ENCODE measurements at regions not wholly inside any gene's neighbourhood (a gene's known extent, or its start where the extent isn't known, plus 50 kb on each side); places are given as distances from the start of the nearest gene placed in this dataset.
"Not testable (repeated sequence)": the region's sequence is repeated elsewhere in the genome, so short reads cannot be mapped to it uniquely, and the experiment has no call there.

DNA sequence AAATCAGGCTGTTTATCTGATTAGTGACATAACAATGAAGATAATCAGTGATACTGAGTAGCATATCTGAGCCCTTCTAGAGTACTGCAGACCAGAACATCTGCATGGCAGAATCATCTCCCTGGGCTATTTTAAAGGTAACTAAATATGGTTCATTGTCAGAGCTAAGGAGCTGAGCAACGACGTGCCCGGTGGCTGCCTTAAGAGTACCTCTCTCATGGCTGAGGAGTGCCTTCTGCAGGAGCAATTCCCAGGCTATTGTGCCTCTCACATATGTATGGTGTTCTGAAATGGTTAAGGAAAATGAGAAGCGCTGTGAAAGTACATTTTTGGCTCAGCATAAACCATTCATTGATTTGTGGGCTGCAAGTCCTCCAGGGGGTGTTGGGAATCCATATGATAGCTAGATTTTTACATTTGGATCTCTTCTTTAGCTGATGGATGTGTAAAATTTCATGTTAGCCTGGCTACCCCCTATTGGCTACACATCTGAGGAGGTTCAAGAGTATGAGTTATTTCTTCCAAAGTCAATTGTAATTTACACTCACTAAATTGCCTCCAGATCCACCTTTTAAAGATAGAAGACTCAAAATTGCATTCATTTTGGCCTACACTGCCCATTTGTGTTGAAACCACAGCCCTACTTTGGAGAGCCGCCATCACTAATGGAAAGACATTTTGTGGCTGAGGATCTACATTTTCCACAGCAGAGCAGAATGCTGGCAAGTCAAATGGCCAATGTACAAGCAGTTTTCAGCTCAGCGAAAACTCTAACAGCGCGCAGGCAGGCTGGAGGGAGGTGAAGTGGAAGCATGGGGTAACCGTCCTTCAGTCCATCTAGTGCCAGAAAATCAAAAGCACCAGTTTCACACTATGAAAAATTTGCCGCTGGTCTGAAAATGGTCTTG is 198.0 kb downstream of the SIM1 start:
- no peak for DNase-seq

DNA sequence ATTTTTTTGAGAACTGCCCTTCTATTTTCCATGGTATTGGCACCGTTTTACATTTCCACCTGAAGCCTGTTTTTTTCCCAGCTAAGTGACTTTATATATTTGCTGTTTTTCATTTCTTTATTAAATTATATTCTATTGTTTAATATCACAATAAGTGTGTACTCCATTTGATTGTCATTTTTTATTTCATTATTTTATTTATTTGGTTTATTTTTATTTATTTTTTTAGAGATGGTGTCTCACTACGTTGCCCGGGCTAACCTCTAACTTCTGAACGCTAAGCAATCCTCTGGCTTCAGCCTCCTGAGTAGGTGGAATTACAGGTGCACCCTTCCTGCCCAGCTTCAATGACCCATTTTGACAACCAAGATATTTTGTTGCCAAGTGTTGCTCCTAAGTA is 202.6 kb downstream of the SIM1 start:
- DNase-seq = no peak

DNA sequence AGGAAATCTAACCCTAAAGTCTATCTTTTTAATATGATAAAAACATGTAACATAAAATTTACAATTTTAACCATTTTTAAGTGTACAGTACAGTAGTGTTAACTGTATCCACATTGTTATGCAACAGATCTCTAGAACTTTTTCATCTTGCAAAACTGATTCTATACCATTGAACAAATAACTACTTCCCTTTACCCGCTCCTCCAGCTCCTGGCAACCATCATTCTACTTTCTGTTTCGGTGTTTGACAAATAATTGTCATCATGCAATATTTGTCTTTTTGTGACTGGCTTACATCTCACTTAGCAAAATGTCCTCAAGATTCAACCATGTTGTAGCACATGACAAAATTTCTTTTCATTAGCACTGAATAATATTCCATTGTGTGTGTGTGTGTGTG is 203.2 kb downstream of the SIM1 start:
- DNase-seq = no peak

DNA sequence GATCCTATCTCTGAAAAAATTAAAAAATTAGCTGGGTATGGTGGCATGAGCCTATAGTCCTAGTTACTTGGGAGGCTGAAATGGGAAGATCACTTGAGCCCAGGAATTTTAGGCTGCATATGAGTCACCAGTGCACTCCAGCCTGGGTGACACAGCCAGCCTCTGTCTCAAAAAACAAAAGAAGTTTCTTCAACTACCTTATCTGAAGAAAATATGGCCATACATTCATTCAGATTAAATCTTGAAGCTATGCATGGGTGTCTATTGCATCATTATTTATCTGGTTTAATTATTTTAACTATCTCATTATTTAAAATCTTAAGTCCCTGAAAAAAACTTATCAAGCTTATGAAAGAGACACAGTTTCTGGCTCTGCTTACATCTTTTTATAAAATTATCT is 204.1 kb downstream of the SIM1 start:
- DNase-seq = no peak

DNA sequence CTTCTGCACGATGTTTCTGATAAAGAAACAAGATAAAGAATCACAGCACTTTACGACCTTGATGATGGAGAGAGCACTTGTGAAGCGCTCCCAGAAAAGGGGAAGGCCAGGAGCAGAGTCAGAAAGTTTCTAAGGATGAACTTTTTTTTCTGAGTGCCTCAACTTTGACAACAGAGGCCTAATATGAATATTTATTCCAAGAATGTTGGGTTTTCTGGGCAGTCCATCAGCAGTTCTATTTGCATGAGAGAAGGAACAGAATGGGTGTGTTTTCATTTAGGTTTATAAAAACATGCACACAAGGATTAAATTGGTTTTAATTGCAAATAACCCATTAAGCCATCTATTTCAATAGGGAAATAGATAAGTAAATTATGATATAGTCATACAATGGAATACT is 204.9 kb downstream of the SIM1 start:
- DNase-seq = no peak

DNA sequence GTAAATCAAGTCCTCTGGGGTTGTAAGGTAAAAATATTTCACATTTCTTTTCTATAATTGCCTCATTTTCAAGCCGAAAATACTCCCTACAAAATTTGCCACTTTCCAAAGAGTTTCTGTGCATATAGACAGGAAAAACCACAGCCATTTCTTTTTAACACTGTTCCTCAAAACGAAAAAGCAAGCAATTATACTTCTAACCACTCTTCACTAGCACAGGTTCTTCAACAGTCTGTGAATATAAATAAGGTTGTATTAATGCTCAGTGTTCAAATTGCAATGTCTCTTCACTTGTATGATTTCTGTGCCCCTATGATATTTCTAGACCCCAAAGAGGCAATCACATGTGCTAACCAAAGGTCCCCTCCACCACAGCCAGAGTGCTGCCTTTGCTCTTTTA is 206.0 kb downstream of the SIM1 start:
- no peak for DNase-seq

DNA sequence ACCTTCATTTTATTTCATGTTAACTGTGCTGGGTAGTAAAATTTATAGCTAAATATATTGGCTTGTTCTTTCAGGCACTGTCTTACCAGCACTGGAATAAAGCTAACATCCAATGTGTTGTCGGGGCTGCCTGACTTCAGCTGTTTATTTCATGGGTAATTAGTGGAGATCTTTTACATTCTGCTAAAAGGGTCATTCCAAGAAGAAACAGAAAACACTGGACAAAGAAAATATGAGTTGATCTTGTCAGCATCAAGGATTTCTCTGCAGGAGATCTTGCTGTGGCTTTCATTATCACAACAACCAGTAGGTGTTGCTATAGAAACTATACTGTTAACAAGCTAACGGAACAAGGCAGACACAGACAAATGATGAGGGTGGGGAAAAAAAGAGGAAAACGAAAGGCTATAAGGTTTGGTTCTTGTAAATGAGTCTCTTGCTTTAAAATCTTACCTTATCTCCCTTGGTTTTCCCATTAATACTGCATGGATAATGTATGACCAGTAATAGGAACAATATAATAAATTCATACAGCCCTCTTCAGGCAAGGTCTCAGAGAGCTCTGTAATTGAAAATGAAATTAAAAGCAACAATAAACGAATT is 206.8 kb downstream of the SIM1 start:
- DNase-seq = no peak

DNA sequence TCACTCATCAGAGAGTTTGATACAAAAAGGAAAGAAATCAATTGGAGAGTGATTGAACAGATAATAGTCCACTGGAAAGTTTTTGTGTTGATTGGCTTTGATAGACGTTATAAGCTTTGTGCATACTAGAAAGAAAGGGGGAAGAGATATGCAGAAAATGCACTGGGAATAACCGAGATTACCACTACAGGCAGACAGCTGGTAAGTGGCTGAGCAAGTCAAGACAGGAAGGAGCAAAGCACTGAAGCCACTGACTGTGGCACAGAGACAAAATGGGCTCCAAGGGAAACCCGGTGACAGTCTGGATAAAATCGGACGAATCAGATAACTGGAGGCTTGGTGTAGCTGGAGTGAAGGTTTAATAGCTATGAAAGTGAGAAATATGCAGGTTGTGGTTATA is 209.0 kb downstream of the SIM1 start:
- DNase-seq = no peak

DNA sequence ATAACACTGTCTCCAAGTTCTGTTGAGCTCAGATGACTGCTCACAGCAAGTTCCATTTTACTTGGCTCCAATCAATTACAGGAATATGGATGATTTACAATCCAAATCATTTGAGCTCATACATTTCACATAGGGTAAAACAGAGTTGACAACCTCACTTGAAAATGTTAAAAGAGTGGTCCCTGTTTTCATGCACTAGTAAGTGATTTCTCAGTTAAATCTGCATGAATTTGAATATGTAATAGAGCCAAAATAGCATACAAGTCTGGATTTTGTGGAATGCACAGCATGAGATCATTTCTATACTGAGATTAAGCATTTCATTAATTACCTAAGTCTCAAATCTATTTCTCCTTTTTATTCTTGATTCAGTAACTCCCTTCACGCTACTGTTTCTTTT is 217.6 kb downstream of the SIM1 start:
- no peak for DNase-seq

DNA sequence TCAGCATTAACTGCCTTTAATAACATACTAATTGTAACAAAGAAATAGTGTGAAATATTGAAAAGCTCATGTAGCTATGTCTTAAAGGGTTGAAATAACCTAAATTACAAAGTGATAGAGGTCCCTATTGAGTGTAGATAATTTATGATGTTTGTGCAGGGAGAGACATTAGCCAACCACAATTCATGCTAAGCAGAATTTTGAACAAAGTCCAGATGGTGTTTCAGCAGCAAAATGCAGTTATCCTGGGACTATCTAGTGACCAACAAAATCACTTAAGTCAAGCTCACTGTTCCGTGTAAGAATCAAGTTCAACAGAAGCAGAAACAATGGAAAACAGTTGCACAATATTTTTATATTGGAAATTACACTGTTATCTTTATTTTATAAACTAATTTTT is 218.5 kb downstream of the SIM1 start:
- no peak for DNase-seq

DNA sequence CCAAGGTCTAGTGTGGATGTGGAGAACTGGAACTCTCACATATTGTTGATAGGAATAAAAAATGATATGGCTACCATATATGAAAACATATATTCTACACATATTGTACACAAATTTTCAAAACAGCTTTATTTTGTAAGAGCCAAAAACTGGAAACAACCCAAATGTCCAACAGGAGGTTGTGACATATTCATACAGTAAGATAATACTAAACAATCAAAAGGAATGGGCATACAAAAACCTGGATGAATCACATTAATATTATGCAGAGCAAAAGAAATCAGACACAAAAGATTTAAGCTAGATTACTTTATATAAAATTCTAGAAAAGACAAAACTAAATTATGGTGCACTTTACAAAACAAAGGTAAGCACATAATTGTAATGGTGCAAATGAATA is 223.9 kb downstream of the SIM1 start:
- DNase-seq = no peak

DNA sequence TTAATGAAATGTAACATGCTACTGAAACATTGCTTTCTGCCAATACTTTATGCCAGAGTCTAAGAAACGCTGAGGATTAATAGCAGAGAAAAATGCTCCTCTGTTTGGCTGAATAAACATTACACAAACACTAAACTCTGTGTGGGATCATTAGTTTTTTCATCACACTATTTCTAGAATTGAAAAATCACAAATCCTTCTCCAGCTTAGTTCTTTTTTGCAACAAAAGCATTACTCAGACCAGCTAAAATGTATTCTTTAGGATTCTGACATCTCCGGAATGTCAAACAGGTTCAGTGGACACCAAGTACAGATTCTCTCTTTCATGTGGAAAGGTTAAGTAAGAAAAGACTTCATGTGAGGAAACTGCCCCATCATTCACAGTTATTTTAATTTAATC is 226.9 kb downstream of the SIM1 start:
- DNase-seq = no peak

DNA sequence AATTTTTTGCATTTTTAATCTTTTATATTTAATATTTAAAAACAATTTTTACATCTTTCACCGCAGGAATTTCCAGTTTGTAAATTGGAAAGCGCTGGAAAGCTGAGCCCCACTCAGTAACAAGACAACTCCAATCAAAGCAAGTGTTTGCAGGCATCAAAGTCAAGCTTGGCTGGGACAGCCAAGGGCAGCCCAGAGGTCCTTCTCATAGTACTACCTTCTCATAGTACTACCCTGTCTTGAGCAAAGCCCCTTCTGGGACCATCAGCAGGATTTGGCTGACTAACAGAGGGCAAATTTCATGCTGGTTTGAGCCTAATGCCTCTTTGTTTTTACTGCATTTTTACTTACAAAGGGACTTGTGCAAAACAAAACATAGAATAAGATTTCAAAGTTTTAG is 228.3 kb downstream of the SIM1 start:
- no peak for DNase-seq

DNA sequence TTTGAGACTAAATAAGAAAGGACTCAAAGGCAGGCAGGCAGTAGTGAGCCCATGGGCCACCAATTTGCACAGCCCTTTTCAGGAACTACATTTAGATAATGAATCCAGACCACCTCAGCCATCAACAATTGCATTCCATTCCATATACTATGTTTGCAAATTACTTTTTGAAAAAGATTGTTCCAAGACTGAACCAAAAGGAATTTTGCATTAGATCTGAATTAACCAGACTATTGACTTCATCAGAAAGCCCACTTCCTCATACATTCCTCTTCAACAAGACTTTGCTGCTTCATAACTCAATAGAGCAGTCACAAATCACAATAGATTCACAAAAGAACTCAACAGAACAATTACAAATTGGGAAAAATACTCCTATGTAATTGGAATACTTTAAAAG is 229.1 kb downstream of the SIM1 start:
- DNase-seq = no peak

DNA sequence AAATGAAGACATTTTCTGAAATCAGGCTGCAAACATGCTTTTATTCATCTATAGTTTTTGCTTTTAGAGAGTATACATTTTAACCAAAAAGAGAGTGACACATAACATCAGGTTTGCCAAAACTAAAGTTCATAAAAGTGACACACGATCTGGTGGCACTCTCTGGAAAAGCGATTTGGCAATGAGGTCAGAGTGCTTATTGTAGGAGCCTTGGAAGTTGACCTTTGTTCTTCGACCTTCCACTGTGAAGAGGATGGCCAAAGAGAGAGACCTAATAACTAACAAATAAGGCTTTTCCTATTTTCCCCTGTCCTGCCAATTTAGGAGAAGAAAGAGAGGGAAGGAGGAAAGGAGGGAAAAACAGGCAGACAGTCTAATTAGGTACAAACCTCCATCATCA is 230.1 kb downstream of the SIM1 start:
- no peak for DNase-seq

DNA sequence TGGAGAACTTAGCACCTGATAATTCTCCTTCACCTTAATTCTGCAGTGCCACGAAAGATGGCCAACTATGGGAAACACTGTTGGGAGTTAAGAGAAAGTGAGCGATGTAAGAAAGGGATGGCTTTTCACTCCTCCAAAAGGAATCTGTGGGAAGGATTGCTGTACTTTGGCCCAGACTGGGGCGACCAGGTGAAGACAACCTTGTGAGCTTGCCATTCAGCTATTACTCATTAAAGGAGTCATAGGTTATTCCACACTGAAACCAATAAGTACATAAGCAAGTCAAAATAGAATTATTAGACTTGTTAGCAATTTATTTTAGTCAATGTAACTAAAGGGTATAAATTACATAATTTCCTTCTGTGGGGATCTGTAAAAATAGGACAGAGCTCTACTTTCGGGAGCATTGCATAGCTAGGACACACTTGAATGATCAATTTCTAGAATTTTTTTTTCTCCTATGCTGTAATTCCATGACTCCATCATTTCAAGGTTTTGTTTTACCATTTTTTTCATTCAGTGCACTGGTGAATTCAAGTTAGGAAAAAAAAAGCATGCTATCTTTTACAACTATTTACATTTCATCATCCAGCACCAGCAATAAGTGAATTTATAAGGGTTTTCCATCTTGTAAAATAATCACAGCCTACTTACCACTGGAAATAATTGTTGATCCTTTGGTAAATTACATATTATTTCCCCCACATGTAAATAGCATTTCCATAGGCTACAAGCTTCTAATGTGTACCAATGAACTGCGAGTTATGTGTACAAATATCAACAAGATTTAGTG is 231.7 kb downstream of the SIM1 start:
- no peak for DNase-seq

DNA sequence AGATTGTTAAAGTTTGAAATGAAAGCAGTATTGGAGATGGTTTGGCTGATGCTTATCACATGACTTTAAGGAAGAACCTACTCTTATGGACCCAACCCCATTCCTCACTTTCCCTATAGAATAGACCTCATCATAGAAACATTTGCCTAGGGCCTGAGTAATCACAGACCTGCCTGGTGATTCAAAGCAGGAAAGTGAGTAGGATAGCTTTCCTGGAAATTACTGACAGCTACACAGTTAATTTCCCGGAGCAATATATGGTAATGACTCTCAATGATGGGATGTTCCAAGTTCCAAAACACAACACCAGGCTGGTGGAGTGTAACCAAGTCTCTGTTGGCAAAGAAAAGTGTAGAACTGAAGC is 233.8 kb downstream of the SIM1 start:
- no peak for DNase-seq

DNA sequence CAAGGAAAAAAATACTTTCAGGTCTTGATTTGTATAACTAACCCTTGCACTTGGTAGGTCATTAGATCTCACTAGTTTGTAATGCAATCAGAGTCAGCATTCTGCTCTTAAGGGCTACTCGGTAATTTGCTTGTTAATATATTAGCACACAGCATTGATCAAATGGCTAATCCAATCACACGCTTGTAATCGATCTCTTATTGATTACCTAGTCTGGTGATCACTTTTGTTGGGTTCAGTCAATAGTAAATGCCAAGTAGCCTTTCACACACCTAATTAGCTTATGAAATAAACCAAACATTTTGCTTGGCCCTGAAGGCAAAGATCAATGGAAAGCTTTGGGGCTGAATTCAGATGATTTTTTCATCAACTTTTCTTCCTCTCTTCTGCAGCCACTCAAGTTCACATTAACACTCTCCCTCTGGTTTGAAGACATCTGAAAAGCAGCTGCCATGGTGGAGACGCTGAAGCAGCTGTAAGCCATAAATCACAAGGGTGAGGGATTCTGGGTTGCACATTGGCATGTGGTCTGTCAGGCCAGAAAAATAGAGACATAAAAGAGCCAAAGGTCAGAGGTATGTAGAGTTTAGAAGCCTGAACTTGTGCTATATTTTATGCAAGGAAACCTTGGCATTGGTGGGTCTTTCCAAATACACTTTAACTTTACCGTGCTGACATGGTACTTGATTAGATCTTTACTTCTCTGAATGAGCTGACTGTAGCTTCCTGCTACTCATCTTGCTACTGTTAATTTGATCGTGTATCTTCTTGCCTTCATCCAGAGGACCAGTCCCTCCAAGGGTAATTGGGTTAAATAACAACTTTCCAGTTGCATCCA is 234.4 kb downstream of the SIM1 start:
- DNase-seq = no peak

DNA sequence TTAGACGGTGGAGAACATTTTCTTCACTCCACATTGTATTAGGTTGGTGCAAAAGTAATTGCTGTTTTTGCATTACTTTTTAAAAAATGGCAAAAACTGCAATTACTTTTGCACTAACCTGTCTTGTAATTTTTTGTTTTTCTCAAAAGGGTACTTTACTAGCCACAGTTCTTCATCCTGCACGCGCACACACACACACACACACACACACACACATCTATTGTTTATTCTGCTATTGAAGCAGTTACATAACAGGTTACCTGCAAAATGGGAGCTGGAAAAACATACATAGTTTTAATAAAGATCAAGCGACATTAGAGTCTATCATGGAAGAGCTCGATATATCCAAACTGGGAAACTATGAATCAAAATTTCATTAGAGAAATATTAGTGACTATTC is 235.2 kb downstream of the SIM1 start:
- peak; percentile 5 for DNase-seq

DNA sequence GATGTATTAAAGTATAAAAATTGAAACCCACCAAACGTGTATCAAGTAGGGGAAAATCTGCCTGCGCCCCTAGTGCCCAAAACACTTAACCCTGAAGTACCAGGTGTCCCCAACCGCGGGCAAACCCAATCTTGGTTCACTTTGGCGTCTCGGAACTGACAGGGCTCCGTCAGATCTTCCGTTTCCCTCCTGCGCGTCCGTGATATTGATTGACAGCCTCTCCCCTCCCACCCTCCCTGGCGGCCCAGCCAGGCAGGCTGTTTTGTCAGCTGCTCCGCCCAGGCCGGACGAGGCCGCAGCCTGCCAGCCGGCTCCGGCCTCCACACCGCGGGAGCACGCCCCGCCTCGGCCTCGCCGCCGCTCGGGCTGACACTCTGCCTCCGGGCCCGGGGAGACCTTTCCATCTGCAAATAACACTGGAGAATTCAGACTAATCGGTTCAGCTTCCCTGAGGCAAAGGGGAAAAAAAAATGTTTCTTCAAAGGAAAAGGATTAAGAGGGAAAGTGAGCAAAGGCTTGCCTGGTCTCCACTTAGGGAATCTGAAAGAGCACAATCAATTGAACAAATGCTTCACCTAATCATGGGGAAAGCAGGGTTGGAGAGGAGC is 234.9 kb upstream of the MCHR2 start:
- DNase-seq = peak; percentile 53

DNA sequence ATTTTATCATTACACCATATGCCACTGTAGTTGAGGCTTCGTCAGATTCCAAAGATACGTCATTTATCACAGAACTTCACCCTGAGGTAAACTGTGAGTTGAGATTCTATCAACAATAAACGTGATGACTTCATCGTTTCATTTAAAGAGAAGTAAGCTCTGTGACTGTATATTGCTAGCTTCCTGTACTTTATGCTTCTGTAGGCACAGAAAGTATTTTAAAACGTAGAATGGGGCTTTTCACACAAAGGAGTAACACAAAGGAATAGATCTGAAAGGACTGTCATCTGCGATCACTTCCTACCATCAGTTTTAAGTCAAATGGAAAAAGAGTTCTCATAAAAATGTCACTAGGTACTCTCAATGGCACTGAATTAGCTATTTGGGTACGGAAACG is 234.4 kb upstream of the MCHR2 start:
- no peak for DNase-seq

DNA sequence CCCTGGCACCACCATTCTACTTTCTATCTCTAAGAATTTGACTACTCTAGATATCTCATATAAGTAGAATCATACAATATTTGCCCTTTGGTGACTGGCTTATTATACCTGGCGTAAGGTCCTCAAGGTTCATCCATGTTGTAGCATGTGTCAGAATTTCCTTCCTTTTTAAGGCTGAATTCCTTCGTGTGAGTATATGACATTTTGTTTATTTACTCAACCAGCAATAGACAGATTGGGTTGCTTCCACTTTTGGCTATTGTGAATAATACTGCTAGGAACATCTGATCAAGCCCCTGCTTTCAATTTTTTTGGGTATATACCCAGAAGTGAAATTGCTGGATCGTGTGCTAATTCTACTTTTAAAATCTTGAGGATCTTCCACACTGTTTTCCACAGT is 232.8 kb upstream of the MCHR2 start:
- no peak for DNase-seq

DNA sequence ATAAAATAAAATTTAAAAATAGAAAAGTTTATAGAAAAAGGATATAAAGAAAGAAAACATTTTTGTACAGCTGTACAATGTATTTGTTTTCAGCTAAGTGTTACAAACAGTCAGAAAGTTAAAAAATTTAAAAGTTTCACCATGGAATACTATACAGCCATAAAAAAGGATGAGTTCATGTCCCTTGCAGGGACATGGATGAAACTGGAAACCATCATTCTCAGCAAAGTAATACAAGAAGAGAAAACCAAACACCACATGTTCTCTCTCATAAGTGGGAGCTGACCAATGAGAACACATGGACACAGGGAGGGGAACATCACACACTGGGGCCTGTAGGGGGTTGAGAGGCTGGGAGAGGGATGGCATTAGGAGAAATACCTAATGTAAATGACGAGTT is 229.9 kb upstream of the MCHR2 start:
- not testable (repeated sequence) for DNase-seq

All from NCI-H510A (cell line).